GM13977 (cell line): ENCODE measurements at regions not wholly inside any gene's neighbourhood (a gene's known extent, or its start where the extent isn't known, plus 50 kb on each side); places are given as distances from the start of the nearest gene placed in this dataset.

Experiments used
- DNase-seq: peaks from one replicate; pipeline ENCODE4 v3.0.0; 2012; ENCODE audit warnings: low spot score
- CTCF ChIP-seq: IDR thresholded peaks from 2 replicates; pipeline ENCODE4 v1.5.1; 2012; ENCODE audit warnings: mild to moderate bottlenecking, control low read depth; ENCODE audit not compliant: insufficient read depth; ENCODE audit errors: extremely low read depth, missing control alignments
- in situ Hi-C: fragments of 300-500 bp; cut with MboI; formaldehyde crosslinking; loops from one replicate; pipeline ENCODE4 v1.12.0; 2022; ENCODE audit warnings: low sequenced_read_pairs, low pct_unique_long_range_greater_than_20kb, mixed read lengths, inconsistent platforms; ENCODE audit not compliant: unreplicated experiment

DNA sequence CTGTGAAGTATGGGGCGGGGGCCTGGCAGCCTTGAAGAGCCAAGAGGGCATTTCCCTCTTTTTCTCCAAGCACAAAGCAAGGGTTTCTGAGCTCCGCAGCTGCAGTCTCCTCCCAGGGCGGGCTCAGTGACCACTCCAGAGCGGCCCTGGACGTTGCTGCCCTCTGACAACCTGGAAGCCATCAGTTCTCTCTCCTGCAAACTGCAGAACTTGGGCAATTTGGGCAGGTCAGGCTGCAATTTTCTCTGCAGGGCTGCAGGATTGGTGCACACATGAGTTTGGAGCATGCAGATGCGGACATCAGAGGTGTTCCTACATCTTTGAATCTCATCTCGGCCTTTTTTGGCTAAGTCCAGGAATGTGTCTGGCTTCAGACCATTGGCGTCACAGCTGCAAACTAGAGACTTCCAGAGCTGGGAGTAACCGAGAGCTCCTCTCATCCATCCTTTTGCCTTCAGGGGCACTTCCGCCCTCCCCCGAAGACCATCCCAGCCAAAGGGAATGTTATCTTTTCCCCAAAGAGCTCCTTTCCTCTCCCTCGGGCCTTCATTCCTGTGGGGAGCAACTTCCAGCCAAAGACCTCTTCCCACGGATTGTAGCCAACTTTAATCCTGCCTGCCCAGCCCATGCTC lies 139.6 kb upstream of the WNT4 start:
- DNase-seq: no peak
- TF ChIP-seq CTCF: no peak
- in situ Hi-C loops: loop anchor here (10.0 kb wide), 1 partner anchor 148 kb away; no protein-coding TSS in a partner anchor

DNA sequence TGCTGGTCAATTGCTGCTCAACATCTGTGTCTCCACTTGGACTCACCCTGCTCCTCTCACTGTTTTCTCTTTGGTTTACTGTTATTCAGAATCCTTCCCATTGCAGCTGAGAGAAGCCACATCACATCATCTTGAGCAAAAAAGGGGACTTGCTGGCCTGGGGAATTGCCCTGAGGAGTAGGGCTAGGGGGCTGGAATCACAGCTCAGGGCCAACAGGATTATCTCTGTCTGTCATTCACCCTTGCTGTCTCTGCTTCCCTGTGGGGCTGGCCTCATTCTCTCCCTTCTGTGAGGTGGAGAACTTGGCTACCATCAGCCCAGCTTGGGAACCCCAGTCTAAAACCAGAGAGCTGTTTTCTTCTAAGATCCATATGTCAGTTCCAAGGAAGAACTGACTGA lies 140.7 kb upstream of the WNT4 start:
- in situ Hi-C loops: loop anchor here (10.0 kb wide), 1 partner anchor 149 kb away; no protein-coding TSS in a partner anchor
- no peak for TF ChIP-seq CTCF

GRCh38 chr1:22284236-22284635 lies 141.3 kb upstream of the WNT4 start:
- in situ Hi-C loops: loop anchor here (10.0 kb wide), 1 partner anchor 149 kb away; no protein-coding TSS in a partner anchor
- TF ChIP-seq CTCF: no peak
- no peak for DNase-seq

More for the DNA sequence above, 140.7 kb upstream of the WNT4 start:
- DNase-seq: no peak

DNA sequence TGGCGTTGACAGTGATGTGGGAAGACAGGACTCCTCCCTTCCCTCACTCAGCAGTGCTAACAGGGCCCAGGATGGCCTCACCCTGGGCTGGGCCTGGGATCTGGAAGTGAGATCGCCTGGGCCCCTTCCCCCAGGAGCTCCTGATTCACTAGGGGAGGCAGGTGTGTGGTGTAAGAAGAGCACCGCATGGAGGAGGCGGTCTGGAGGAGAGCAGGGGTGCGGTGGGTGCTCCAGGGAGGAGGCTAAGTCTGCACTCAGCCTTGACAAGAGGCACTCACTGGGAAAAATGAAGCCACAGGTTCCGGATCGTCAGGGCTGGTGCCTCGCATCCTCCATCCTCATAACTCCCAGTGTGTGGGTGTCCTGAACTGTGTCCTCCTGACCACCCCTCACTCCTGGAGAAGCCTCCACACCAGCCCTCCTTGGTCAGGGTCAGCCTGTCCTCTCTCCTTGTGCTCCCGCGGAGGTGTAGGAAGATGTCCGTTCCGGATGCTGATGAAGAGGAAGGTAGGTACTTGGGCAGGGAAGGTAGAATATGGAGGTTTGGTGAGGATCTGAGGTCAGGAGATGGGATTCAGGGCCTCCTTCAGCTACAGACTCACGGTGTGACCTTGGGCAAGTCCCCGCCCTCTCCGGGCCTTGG lies 142.1 kb upstream of the WNT4 start:
- no peak for TF ChIP-seq CTCF
- in situ Hi-C loops: loop anchor here (10.0 kb wide), 1 partner anchor 150 kb away; no protein-coding TSS in a partner anchor
- no peak for DNase-seq

GRCh38 chr1:22285549-22286396 lies 142.9 kb upstream of the WNT4 start:
- in situ Hi-C loops: loop anchor here (10.0 kb wide), 1 partner anchor 151 kb away; no protein-coding TSS in a partner anchor
- DNase-seq: no peak
- no peak for TF ChIP-seq CTCF

DNA sequence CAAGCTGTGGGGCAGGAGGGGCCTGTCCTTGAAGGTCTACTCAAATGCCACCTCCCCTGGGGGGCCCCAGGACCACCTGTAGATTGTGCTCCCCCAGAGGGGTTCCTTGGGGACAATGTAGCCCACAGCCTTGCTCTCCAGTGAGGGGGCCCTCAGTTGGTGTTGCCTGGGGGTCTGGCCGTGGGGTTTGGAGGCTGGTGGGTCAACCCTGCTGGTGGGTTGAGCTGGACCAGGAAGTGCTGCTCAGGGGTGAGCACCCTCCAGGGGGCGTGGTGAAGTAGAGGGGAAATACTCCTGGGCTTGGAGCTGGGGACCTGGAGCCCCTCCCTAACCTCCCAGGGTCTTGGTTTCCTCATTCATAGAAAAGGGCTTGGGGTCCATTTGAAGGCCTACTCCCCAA lies 143.6 kb upstream of the WNT4 start:
- in situ Hi-C loops: loop anchor here (10.0 kb wide), 1 partner anchor 152 kb away; no protein-coding TSS in a partner anchor
- no peak for DNase-seq
- no peak for TF ChIP-seq CTCF
